WTC11 (cell line): ENCODE measurements at regions not wholly inside any gene's neighbourhood (a gene's known extent, or its start where the extent isn't known, plus 50 kb on each side); places are given as distances from the start of the nearest gene placed in this dataset.

Source experiments
- CREB1 ChIP-seq: sonication (generic); formaldehyde crosslinking; IDR thresholded peaks from 2 replicates; pipeline ENCODE4 v1.8.0; 2023; ENCODE audit warnings: mild to moderate bottlenecking, missing genetic modification reagents
- CTCF ChIP-seq: fragments of 200-600 bp; IDR thresholded peaks from 2 replicates; pipeline ENCODE4 v1.8.0; 2022; ENCODE audit warnings: antibody characterized with exemption
- JUN ChIP-seq: sonication (generic); formaldehyde crosslinking; IDR thresholded peaks from 2 replicates; pipeline ENCODE4 v1.8.0; 2023; ENCODE audit warnings: mild to moderate bottlenecking, missing genetic modification reagents
- USF2 ChIP-seq: sonication (generic); formaldehyde crosslinking; IDR thresholded peaks from 2 replicates; pipeline ENCODE4 v1.8.1; 2023; ENCODE audit warnings: mild to moderate bottlenecking, missing genetic modification reagents, moderate library complexity
- TF ChIP-seq, protein P1 (sequence below): sonication (generic); formaldehyde crosslinking; IDR thresholded peaks from 2 replicates; pipeline ENCODE4 v1.8.0; 2022; ENCODE audit warnings: mild to moderate bottlenecking, missing genetic modification reagents

DNA sequence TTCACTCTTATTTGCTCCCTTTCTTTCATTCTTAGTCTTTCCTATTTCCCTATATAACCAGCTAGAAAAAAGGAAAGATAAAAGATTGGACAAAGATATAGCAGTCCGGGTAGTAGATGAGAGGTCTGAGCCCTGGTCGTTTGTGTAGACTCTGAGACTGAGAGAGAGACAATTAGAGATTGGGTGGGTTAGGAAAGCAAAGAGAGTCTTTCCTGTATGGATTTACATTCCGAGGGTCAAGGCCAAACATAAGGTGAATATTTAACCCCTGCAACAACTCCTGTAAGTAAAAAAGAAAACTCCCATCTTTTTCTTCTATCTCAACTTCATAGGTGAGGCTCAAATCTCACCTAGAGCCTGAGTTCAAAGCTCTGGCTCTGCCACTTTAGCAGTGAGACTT lies 218.0 kb upstream of the FGGY start:
- TF ChIP-seq CTCF = no peak
- TF ChIP-seq, protein P1, sequence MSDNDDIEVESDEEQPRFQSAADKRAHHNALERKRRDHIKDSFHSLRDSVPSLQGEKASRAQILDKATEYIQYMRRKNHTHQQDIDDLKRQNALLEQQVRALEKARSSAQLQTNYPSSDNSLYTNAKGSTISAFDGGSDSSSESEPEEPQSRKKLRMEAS (CRISPR knock-in tag) = no peak
- no peak for TF ChIP-seq CREB1 (CRISPR knock-in tag)
- TF ChIP-seq USF2 (CRISPR knock-in tag) = no peak
- TF ChIP-seq JUN (CRISPR knock-in tag) = no peak
